Upper lobe of right lung (tissue), 1 donor: ENCODE measurements at regions not wholly inside any gene's neighbourhood (a gene's known extent, or its start where the extent isn't known, plus 50 kb on each side); places are given as distances from the start of the nearest gene placed in this dataset.

Experiments used
- ATAC-seq: fragments of 200-7000 bp; cut with Tn5 transposase; one replicate; pipeline ENCODE4 v1.9.1; 2020; ENCODE audit warnings: mild to moderate bottlenecking, moderate library complexity
- DNase-seq: peaks from one replicate; pipeline ENCODE4 v3.0.0-alpha.2; 2020
- H3K27ac ChIP-seq: fragments of 200-600 bp; one replicate; pipeline ENCODE4 v1.8.0; 2022
- H3K27me3 ChIP-seq: fragments of 200-600 bp; one replicate; pipeline ENCODE4 v1.8.0; 2022; ENCODE audit warnings: mild to moderate bottlenecking
- H3K36me3 ChIP-seq: fragments of 200-600 bp; one replicate; pipeline ENCODE4 v1.8.0; 2022
- H3K4me1 ChIP-seq: fragments of 200-600 bp; one replicate; pipeline ENCODE4 v1.8.0; 2022
- H3K4me3 ChIP-seq: fragments of 200-600 bp; one replicate; pipeline ENCODE4 v1.8.0; 2022; ENCODE audit warnings: mild to moderate bottlenecking
- H3K9me3 ChIP-seq: fragments of 200-600 bp; one replicate; pipeline ENCODE4 v1.8.0; 2022
- CTCF ChIP-seq: fragments of 200-600 bp; IDR thresholded peaks from one replicate; pipeline ENCODE4 v1.8.0; 2022; ENCODE audit warnings: antibody characterized with exemption
- intact Hi-C: fragments of 100-400 bp; cut with DNase I; formaldehyde crosslinking; loops from one replicate; pipeline ENCODE4 v1.11.0; 2022
- donor health status: DM: no; HTN: yes; CAD: no; lungs with severe emphysema.

GRCh38 chr4:57679969-57680368, 569.8 kb upstream of the IGFBP7 start:
- no peak overlapping the region for H3K4me3 ChIP-seq
- H3K9me3 ChIP-seq = no peaks in the 10 kb centered on the region
- H3K27me3 ChIP-seq = no peaks in the 10 kb centered on the region
- no peak for TF ChIP-seq CTCF
- H3K4me1 ChIP-seq = no peaks in the 10 kb centered on the region
- H3K36me3 ChIP-seq = no peaks in the 10 kb centered on the region
- intact Hi-C loops = no loop called here
- H3K27ac ChIP-seq = no peak overlapping the region
- no peak for ATAC-seq
- no peak for DNase-seq

GRCh38 chr4:57676394-57676793, 566.2 kb upstream of the IGFBP7 start:
- no peaks in the 10 kb centered on the region for H3K9me3 ChIP-seq
- no peaks in the 10 kb centered on the region for H3K4me1 ChIP-seq
- no peak overlapping the region for H3K27ac ChIP-seq
- H3K4me3 ChIP-seq = no peak overlapping the region
- no peaks in the 10 kb centered on the region for H3K27me3 ChIP-seq
- intact Hi-C loops = no loop called here
- DNase-seq (no peak), ATAC-seq (no peak)
- H3K36me3 ChIP-seq = no peaks in the 10 kb centered on the region
- no peak for TF ChIP-seq CTCF

GRCh38 chr4:57672846-57673433, 562.8 kb upstream of the IGFBP7 start:
- H3K36me3 ChIP-seq = no peaks in the 10 kb centered on the region
- H3K27me3 ChIP-seq = no peaks in the 10 kb centered on the region
- no peak for DNase-seq

GRCh38 chr4:57668621-57669020, 558.4 kb upstream of the IGFBP7 start:
- H3K4me3 ChIP-seq = no peak overlapping the region
- H3K4me1 ChIP-seq = no peaks in the 10 kb centered on the region
- ATAC-seq (no peak), DNase-seq (no peak)
- H3K27ac ChIP-seq = no peak overlapping the region
- H3K9me3 ChIP-seq = no peaks in the 10 kb centered on the region
- no peaks in the 10 kb centered on the region for H3K36me3 ChIP-seq
- TF ChIP-seq CTCF = no peak
- H3K27me3 ChIP-seq = no peaks in the 10 kb centered on the region
- intact Hi-C loops = no loop called here

More at GRCh38 chr4:57672846-57673433, 562.8 kb upstream of the IGFBP7 start:
- Histone ChIP-seq H3K9me3 (no peaks in the 10 kb centered on the region), H3K27ac (no peak overlapping the region), H3K4me1 (no peaks in the 10 kb centered on the region), H3K4me3 (no peak overlapping the region)
- ATAC-seq = no peak
- TF ChIP-seq CTCF = no peak
- intact Hi-C loops = no loop called here

- no peak for TF ChIP-seq CTCF
- Histone ChIP-seq H3K27me3 (no peaks in the 10 kb centered on the region), H3K4me3 (no peak overlapping the region), H3K27ac (no peak overlapping the region), H3K4me1 (no peaks in the 10 kb centered on the region), H3K9me3 (no peaks in the 10 kb centered on the region), H3K36me3 (no peaks in the 10 kb centered on the region)
- DNase-seq = no peak
- no peak for ATAC-seq
- intact Hi-C loops = no loop called here
Measured at GRCh38 chr4:57665806-57666205, 555.6 kb upstream of the IGFBP7 start.
